HepG2 (cell line): ENCODE measurements at regions not wholly inside any gene's neighbourhood (a gene's known extent, or its start where the extent isn't known, plus 50 kb on each side); places are given as distances from the start of the nearest gene placed in this dataset.

Source experiments
- ATAC-seq: fragments of 200-7000 bp; cut with Tn5 transposase; 3 replicates; pipeline ENCODE4 v1.9.1; 2020; ENCODE audit warnings: mild to moderate bottlenecking, moderate library complexity
- BruUV-seq: library from RNA; stranded (reverse); fragments of 400-500 nt; replicated peaks from 2 replicates; lab custom pipeline; 2021; lab: Mats Ljungman, UMichigan
- CTCF ChIA-PET: fragments of 300-600 bp; formaldehyde crosslinking; extraction: SDS; loops from one replicate; lab custom pipeline; 2021; ENCODE audit warnings: low total read pairs, inconsistent platforms, low intra/inter-chr PET ratio; lab: Yijun Ruan, JAX
- POLR2A ChIA-PET: fragments of 350-600 bp; sonication (Branson Sonifier 250); formaldehyde crosslinking; loops from one replicate; lab custom pipeline; 2020; ENCODE audit warnings: antibody characterized with exemption, inconsistent platforms; lab: Yijun Ruan, JAX
- DNase-seq: peaks from one replicate; pipeline ENCODE4 v3.0.0-alpha.2; 2015; ENCODE audit warnings: low spot score
- FAIRE-seq: peaks from 3 replicates; lab custom pipeline; 2011; peaks lifted over from hg19 to GRCh38; lab: Jason Lieb, UNC
- H2AFZ ChIP-seq: one replicate; pipeline ENCODE4 v1.6.1; 2011; ENCODE audit warnings: low read length, inconsistent platforms
- H3K27ac ChIP-seq: fragments of 300-600 bp; 3 replicates; pipeline ENCODE4 v1.8.0; 2011; ENCODE audit warnings: mixed run types, mild to moderate bottlenecking, mixed read lengths, low read length, inconsistent platforms; ENCODE audit not compliant: insufficient read depth; ENCODE audit errors: extremely low read length
- H3K27me3 ChIP-seq, 2 experiments: fragments of 200-600 bp in 1 of 2; 2 replicates in 1 of 2; 3 replicates in 1 of 2; pipeline versions ENCODE4 v1.6.0 to v1.8.0; 2011; ENCODE audit warnings: low read length in 2 of 2, mild to moderate bottlenecking in 2 of 2, moderate library complexity in 2 of 2, inconsistent platforms in 1 of 2; ENCODE audit not compliant: insufficient read depth in 2 of 2, control insufficient read depth in 1 of 2
- H3K36me3 ChIP-seq, 2 experiments: fragments of 200-600 bp in 1 of 2; replicated peaks in 1 of 2; 2 replicates in 1 of 2; 3 replicates in 1 of 2; pipeline versions ENCODE4 v1.5.1 to v1.8.0; 2011; ENCODE audit warnings: low read length in 2 of 2, inconsistent platforms in 1 of 2; ENCODE audit not compliant: insufficient read depth in 2 of 2, control insufficient read depth in 1 of 2
- H3K4me1 ChIP-seq: 2 replicates; pipeline ENCODE4 v1.5.1; 2012; ENCODE audit warnings: low read length, inconsistent platforms; ENCODE audit not compliant: insufficient read depth
- H3K4me2 ChIP-seq: 2 replicates; pipeline ENCODE4 v1.6.0; 2011; ENCODE audit warnings: low read depth, low read length, inconsistent platforms
- H3K4me3 ChIP-seq, 3 experiments: fragments of 200-600 bp in 1 of 3; sonication (generic), shearing (Covaris generic) in 1 of 3; replicated peaks in 1 of 3; 2 replicates each; pipeline ENCODE4 v1.5.1; 2011 to 2016; ENCODE audit warnings: low read length in 3 of 3, inconsistent platforms in 2 of 3, low read depth in 2 of 3, mild to moderate bottlenecking in 2 of 3, control low read depth in 1 of 3, mixed read lengths in 1 of 3; ENCODE audit not compliant: insufficient read depth in 1 of 3
- H3K79me2 ChIP-seq: one replicate; pipeline ENCODE4 v1.6.1; 2011; ENCODE audit warnings: low read length, inconsistent platforms; ENCODE audit not compliant: insufficient read depth
- H3K9ac ChIP-seq: 2 replicates; pipeline ENCODE4 v1.6.0; 2011; ENCODE audit warnings: mild to moderate bottlenecking, low read depth, low read length, inconsistent platforms; ENCODE audit not compliant: insufficient read depth
- H3K9me3 ChIP-seq: 2 replicates; pipeline ENCODE4 v1.5.1; 2012; ENCODE audit warnings: mild to moderate bottlenecking, low read length
- H4K20me1 ChIP-seq: 2 replicates; pipeline ENCODE4 v1.6.0; 2011; ENCODE audit warnings: inconsistent platforms, mild to moderate bottlenecking, low read length, moderate library complexity; ENCODE audit not compliant: insufficient read depth
- FOSL2 ChIP-seq: sonication (generic); formaldehyde crosslinking; IDR thresholded peaks from 2 replicates; pipeline ENCODE4 v1.4.0; 2020; ENCODE audit warnings: missing genetic modification reagents
- ZNF143 ChIP-seq: sonication (generic); formaldehyde crosslinking; IDR thresholded peaks from 2 replicates; pipeline ENCODE4 v1.4.0; 2020; ENCODE audit warnings: missing genetic modification reagents
- ZNF232 ChIP-seq: sonication (generic); formaldehyde crosslinking; IDR thresholded peaks from 2 replicates; pipeline ENCODE4 v1.4.0; 2020; ENCODE audit warnings: missing genetic modification reagents, borderline replicate concordance
- ZNF326 ChIP-seq: sonication (generic); formaldehyde crosslinking; IDR thresholded peaks from 2 replicates; pipeline ENCODE4 v1.4.0; 2020; ENCODE audit warnings: missing genetic modification reagents, borderline replicate concordance
- ZNF616 ChIP-seq: sonication (generic); formaldehyde crosslinking; IDR thresholded peaks from 2 replicates; pipeline ENCODE4 v1.5.0; 2020; ENCODE audit warnings: low read depth, mild to moderate bottlenecking, missing genetic modification reagents
- in situ Hi-C: cut with HindIII; loops from 2 replicates; pipeline ENCODE4 v1.10.0; 2017; ENCODE audit warnings: low pct_unique_long_range_greater_than_20kb; ENCODE audit not compliant: extremely low pct_ligation_motif_present
- intact Hi-C: fragments of 100-400 bp; cut with micrococcal nuclease; formaldehyde crosslinking; loops from one replicate; pipeline ENCODE4 v1.10.0; 2022; ENCODE audit not compliant: unreplicated experiment
- TF ChIP-seq, protein P1 (sequence below): fragments of 450-650 bp; IDR thresholded peaks from 2 replicates; pipeline ENCODE4 v1.6.1; 2016
- TF ChIP-seq, protein P2 (sequence below): sonication (generic); formaldehyde crosslinking; IDR thresholded peaks from 2 replicates; pipeline ENCODE4 v1.5.1; 2020; ENCODE audit warnings: missing genetic modification reagents, mild to moderate bottlenecking, borderline replicate concordance
- TF ChIP-seq, protein P3 (sequence below): sonication (generic); formaldehyde crosslinking; IDR thresholded peaks from 2 replicates; pipeline ENCODE4 v1.4.0; 2020; ENCODE audit warnings: missing genetic modification reagents
- TF ChIP-seq, protein P4 (sequence below), 2 experiments: sonication (generic) in 1 of 2; formaldehyde crosslinking in 1 of 2; IDR thresholded peaks; 2 replicates each; pipeline versions ENCODE4 v1.5.1 to v1.6.1; 2011 to 2020; ENCODE audit warnings: borderline replicate concordance in 1 of 2, low read depth in 1 of 2, low read length in 1 of 2, mild to moderate bottlenecking in 1 of 2, missing genetic modification reagents in 1 of 2, moderate library complexity in 1 of 2

DNA sequence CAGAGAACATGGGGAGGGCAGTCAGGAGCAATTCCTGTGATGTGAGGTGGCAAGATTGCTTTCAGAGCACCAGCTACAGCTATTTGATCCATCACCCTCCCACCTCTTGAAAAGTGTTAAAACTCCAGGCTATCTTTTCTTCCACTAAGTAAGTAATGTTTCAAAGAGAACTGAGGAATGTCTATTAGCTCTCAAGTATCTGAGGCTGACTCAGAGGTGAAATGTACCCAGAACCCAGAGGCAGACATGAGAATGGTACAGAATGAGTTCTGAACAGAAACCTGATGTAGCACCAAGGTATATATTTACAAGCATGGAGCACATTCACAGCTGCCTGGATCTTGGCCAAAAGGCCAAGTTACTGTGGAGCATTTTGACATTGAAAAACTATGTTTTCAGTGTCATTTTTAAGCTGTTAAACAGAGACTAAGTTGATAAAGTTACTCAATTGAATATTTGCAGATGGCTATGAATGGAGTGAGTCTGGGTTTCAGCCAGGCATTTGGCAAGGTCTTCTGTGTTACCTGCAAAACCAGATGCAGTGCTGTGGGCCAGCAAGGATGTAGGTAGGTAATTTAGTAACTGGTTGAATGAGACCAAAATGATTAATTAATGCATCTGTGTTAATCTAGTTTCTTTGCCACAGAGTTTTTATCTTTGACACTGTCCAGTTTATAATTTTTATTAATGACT lies 227.7 kb upstream of the CD96 start:
- Histone ChIP-seq H4K20me1 (no peaks in the 10 kb centered on the region), H3K79me2 (no peaks in the 10 kb centered on the region), H3K9ac (no peak overlapping the region), H3K9me3 (no peaks in the 10 kb centered on the region), H2AFZ (no peak overlapping the region), H3K27ac (no peak overlapping the region), H3K4me1 (no peaks in the 10 kb centered on the region), H3K4me3 (no peak overlapping the region), H3K4me2 (no peak overlapping the region), H3K36me3 (no peaks in the 10 kb centered on the region), H3K27me3 (no peaks in the 10 kb centered on the region)
- in situ Hi-C loops (no loop called here), intact Hi-C loops (no loop called here)
- ATAC-seq = no peak
- BruUV-seq = no TSS peak
- FAIRE-seq = no peak
- DNase-seq = no peak
- ChIA-PET CTCF (no interaction called here), POLR2A (no interaction called here)
- TF ChIP-seq, protein P1, sequence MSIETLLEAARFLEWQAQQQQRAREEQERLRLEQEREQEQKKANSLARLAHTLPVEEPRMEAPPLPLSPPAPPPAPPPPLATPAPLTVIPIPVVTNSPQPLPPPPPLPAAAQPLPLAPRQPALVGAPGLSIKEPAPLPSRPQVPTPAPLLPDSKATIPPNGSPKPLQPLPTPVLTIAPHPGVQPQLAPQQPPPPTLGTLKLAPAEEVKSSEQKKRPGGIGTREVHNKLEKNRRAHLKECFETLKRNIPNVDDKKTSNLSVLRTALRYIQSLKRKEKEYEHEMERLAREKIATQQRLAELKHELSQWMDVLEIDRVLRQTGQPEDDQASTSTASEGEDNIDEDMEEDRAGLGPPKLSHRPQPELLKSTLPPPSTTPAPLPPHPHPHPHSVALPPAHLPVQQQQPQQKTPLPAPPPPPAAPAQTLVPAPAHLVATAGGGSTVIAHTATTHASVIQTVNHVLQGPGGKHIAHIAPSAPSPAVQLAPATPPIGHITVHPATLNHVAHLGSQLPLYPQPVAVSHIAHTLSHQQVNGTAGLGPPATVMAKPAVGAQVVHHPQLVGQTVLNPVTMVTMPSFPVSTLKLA = no peak
- TF ChIP-seq, protein P2, sequence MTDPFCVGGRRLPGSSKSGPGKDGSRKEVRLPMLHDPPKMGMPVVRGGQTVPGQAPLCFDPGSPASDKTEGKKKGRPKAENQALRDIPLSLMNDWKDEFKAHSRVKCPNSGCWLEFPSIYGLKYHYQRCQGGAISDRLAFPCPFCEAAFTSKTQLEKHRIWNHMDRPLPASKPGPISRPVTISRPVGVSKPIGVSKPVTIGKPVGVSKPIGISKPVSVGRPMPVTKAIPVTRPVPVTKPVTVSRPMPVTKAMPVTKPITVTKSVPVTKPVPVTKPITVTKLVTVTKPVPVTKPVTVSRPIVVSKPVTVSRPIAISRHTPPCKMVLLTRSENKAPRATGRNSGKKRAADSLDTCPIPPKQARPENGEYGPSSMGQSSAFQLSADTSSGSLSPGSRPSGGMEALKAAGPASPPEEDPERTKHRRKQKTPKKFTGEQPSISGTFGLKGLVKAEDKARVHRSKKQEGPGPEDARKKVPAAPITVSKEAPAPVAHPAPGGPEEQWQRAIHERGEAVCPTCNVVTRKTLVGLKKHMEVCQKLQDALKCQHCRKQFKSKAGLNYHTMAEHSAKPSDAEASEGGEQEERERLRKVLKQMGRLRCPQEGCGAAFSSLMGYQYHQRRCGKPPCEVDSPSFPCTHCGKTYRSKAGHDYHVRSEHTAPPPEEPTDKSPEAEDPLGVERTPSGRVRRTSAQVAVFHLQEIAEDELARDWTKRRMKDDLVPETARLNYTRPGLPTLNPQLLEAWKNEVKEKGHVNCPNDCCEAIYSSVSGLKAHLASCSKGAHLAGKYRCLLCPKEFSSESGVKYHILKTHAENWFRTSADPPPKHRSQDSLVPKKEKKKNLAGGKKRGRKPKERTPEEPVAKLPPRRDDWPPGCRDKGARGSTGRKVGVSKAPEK (CRISPR knock-in tag) = no peak
- TF ChIP-seq, protein P3, sequence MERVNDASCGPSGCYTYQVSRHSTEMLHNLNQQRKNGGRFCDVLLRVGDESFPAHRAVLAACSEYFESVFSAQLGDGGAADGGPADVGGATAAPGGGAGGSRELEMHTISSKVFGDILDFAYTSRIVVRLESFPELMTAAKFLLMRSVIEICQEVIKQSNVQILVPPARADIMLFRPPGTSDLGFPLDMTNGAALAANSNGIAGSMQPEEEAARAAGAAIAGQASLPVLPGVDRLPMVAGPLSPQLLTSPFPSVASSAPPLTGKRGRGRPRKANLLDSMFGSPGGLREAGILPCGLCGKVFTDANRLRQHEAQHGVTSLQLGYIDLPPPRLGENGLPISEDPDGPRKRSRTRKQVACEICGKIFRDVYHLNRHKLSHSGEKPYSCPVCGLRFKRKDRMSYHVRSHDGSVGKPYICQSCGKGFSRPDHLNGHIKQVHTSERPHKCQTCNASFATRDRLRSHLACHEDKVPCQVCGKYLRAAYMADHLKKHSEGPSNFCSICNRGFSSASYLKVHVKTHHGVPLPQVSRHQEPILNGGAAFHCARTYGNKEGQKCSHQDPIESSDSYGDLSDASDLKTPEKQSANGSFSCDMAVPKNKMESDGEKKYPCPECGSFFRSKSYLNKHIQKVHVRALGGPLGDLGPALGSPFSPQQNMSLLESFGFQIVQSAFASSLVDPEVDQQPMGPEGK (CRISPR knock-in tag) = no peak
- TF ChIP-seq ZNF143 = no peak
- TF ChIP-seq, protein P4, sequence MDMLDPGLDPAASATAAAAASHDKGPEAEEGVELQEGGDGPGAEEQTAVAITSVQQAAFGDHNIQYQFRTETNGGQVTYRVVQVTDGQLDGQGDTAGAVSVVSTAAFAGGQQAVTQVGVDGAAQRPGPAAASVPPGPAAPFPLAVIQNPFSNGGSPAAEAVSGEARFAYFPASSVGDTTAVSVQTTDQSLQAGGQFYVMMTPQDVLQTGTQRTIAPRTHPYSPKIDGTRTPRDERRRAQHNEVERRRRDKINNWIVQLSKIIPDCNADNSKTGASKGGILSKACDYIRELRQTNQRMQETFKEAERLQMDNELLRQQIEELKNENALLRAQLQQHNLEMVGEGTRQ (IDR thresholded peaks at IDR 0.05; ENCODE audit: low read depth, low read length) = no peak
- TF ChIP-seq, protein P4 (CRISPR knock-in tag; IDR thresholded peaks at IDR 0.05; ENCODE audit: borderline replicate concordance) = no peak
- no peak for TF ChIP-seq ZNF326 (CRISPR knock-in tag)
- no peak for TF ChIP-seq FOSL2 (CRISPR knock-in tag)
- no peak for TF ChIP-seq ZNF232 (CRISPR knock-in tag)
- no peak for TF ChIP-seq ZNF616 (CRISPR knock-in tag)
